Heart left ventricle (tissue), 16 donors: ENCODE measurements at regions not wholly inside any gene's neighbourhood (a gene's known extent, or its start where the extent isn't known, plus 50 kb on each side); places are given as distances from the start of the nearest gene placed in this dataset.
A peak's percentile ranks its signal among the peaks of the same experiment; 100 is the strongest.

ENCODE experiments used
- ATAC-seq, 4 donors: fragments of 200-7000 bp; cut with Tn5 transposase; one replicate each; pipeline ENCODE4 v1.9.1; 2020 to 2022; ENCODE audit warnings: moderate library complexity in 4 of 4, mild to moderate bottlenecking in 3 of 4, moderate number of reproducible peaks in 1 of 4
- DNase-seq, 5 donors: peaks; one replicate each; pipeline ENCODE4 v3.0.0-alpha.2; 2020
- H3K27ac ChIP-seq, 12 donors: fragments of 200-600 bp; sonication (generic) in 4 of 12; one replicate each; pipeline versions ENCODE4 v1.5.0 to v1.8.0; 2016 to 2022; ENCODE audit warnings: mild to moderate bottlenecking in 2 of 12
- H3K27me3 ChIP-seq, 9 donors: fragments of 200-600 bp; sonication (generic) in 2 of 9; one replicate each; pipeline versions ENCODE4 v1.5.1 to v1.8.0; 2016 to 2022; ENCODE audit warnings: mild to moderate bottlenecking in 3 of 9
- H3K36me3 ChIP-seq, 9 donors: fragments of 200-600 bp; sonication (generic) in 2 of 9; one replicate each; pipeline versions ENCODE4 v1.5.0 to v1.8.0; 2018 to 2022; ENCODE audit warnings: mild to moderate bottlenecking in 2 of 9
- H3K4me1 ChIP-seq, 12 donors: fragments of 200-600 bp; sonication (generic) in 4 of 12; one replicate each; pipeline versions ENCODE4 v1.5.0 to v1.8.0; 2016 to 2022; ENCODE audit warnings: mild to moderate bottlenecking in 3 of 12
- H3K4me3 ChIP-seq, 12 donors: fragments of 200-600 bp; sonication (generic) in 4 of 12; one replicate each; pipeline versions ENCODE4 v1.5.0 to v1.8.0; 2017 to 2022; ENCODE audit warnings: mild to moderate bottlenecking in 9 of 12, moderate library complexity in 4 of 12
- H3K9me3 ChIP-seq, 12 donors: fragments of 200-600 bp; sonication (generic) in 4 of 12; one replicate each; pipeline versions ENCODE4 v1.5.0 to v1.8.0; 2016 to 2022; ENCODE audit warnings: mild to moderate bottlenecking in 1 of 12
- POLR2A ChIP-seq, 2 donors: fragments of 450-650 bp; IDR thresholded peaks; one replicate each; pipeline ENCODE4 v1.6.1; 2017; ENCODE audit warnings: antibody characterized with exemption in 2 of 2, mild to moderate bottlenecking in 2 of 2, moderate library complexity in 2 of 2
- WGBS, 4 donors: extraction: QIAGEN DNeasy Blood & Tissue Kit in 2 of 4; methylation state at CpG; one replicate each; pipeline versions ENCODE4 v1.1.5 to v1.1.7; 2013 to 2018; 5-methylcytosine and 5-hydroxymethylcytosine counted together
- intact Hi-C, 10 donors: fragments of 100-400 bp; cut with DNase I; formaldehyde crosslinking; loops; one replicate each; pipeline versions ENCODE4 v1.11.1 to v1.14.2; 2022
- TF ChIP-seq, protein P1 (sequence below), 12 donors: fragments of 200-600 bp; sonication (generic) in 4 of 12; IDR thresholded peaks; one replicate each; pipeline versions ENCODE4 v1.5.0 to v1.8.0; 2018 to 2022; ENCODE audit warnings: antibody characterized with exemption in 12 of 12, mild to moderate bottlenecking in 5 of 12
- donor health status: ischemic (EF 13 %, LVEDD 7.1; RV severe dilation, severe dysfunction).
- donor health status: healthy with polysubstance abuse.
- donor health status: DM: no; HTN: yes; CAD: no.
- donor health status: DM: no; HTN: no; CAD: no.
- donor health status: ischemic (EF 25% LVEDD 6.9; RV normal size, moderate dysfunction).
- donor health status: ischemic (EF 25% LVEDD 5.7; RV mildly dilated, moderate dysfunction).
- donor health status: healthy.
- donor health status: DM: yes; HTN: yes; CAD: no.
- donor health status: ischemic (EF 35%, LVEDD 5.7; RV mildly dilated, moderate dysfunction).
- donor health status: nonischemic (EF 11% LVEDD 7.7; RV severe dilation, severe dysfunction).
- donor health status: DM: yes; HTN: yes; CAD: no.
- donor health status: PGD.
- donor health status: ischemic (EF 29% LVEDD 5.4; RV normal size, mild dysfunction).
- donor health status: nonischemic (EF 23%, LVEDD 6.1; RV moderate dilation, normal function).

DNA sequence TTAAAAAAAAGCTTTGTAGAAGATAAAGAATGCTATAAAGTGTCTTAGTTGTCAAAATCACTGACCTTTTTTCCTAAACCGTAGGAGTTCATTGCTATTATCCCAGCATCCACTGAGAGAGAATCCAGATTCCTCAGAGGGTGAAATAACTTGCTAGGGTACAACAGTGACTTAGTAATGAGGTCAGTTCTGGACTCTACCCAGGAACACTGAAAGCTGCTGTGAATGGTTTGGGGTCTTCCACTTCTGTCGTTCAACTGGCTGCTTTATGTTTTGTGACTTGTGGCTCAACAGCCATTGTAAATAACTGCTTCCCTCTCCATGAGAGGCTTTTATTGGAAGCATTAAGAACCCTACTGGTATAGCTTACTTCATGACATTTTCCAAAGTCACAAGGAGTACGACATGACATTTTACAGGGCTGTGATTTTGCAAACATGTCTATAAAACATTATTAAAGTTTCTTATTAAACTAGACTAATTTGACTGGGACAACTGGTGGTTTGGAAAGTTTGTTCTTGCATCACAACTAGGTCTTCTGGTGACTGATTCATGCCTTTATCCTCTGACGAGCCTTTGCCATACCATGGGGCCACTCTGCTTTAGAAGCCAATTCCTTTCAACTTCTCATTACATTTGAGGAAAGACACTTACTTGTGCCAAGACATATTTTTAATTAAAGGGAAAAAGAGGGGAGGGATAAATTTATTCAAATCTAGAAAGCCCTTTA lies 92.2 kb upstream of the CDH11 start:
- no peaks in the 10 kb centered on the region for H3K36me3 ChIP-seq
- H3K27me3 ChIP-seq, result peaks cover 0 to 3% (median 0%) of the 10 kb centered on the region in 9 donors
- no peak for DNase-seq
- no peak overlapping the region for H3K27ac ChIP-seq
- ATAC-seq, result no peak
- WGBS, 4 donors, result 68 to 78% (median 70%) methylated on average over 4 of the region's 4 CpGs
- no peak for TF ChIP-seq POLR2A (IDR thresholded peaks at IDR 0.05)
- TF ChIP-seq, protein P1, sequence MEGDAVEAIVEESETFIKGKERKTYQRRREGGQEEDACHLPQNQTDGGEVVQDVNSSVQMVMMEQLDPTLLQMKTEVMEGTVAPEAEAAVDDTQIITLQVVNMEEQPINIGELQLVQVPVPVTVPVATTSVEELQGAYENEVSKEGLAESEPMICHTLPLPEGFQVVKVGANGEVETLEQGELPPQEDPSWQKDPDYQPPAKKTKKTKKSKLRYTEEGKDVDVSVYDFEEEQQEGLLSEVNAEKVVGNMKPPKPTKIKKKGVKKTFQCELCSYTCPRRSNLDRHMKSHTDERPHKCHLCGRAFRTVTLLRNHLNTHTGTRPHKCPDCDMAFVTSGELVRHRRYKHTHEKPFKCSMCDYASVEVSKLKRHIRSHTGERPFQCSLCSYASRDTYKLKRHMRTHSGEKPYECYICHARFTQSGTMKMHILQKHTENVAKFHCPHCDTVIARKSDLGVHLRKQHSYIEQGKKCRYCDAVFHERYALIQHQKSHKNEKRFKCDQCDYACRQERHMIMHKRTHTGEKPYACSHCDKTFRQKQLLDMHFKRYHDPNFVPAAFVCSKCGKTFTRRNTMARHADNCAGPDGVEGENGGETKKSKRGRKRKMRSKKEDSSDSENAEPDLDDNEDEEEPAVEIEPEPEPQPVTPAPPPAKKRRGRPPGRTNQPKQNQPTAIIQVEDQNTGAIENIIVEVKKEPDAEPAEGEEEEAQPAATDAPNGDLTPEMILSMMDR (IDR thresholded peaks at IDR 0.05), result no peak
- H3K9me3 ChIP-seq, result no peaks in the 10 kb centered on the region
- no peak overlapping the region for H3K4me3 ChIP-seq
- intact Hi-C loops, result no loop called here
- H3K4me1 ChIP-seq, result no peaks in the 10 kb centered on the region

DNA sequence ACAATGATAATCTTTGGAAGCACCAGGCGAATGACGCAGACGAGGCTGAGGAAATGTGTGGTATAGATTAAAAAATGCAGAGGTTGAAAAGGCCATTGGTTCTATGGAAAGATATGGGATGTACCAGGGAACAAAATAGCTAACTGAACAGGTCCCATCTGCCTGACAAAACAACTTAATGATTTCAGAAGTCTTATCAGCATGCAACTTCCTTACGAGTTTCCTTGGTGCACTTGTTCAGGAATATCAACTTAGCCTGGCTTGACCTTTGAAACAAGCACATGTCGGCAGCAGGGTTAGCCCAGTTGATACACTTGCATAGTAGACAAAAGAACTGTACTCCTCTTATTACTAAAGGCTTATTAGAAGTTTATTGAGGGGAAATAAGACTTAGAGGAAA lies 90.9 kb upstream of the CDH11 start:
- DNase-seq (no peak), ATAC-seq (no peak)
- H3K4me3 ChIP-seq, result no peak overlapping the region
- TF ChIP-seq POLR2A (IDR thresholded peaks at IDR 0.05), result no peak
- no peaks in the 10 kb centered on the region for H3K36me3 ChIP-seq
- peaks cover 0 to 3% (median 0%) of the 10 kb centered on the region in 9 donors for H3K27me3 ChIP-seq
- H3K9me3 ChIP-seq, result no peaks in the 10 kb centered on the region
- WGBS, 4 donors, result 61 to 70% (median 68%) methylated on average over 5 of the region's 5 CpGs
- H3K27ac ChIP-seq, result no peak overlapping the region
- no peaks in the 10 kb centered on the region for H3K4me1 ChIP-seq
- intact Hi-C loops, result no loop called here

DNA sequence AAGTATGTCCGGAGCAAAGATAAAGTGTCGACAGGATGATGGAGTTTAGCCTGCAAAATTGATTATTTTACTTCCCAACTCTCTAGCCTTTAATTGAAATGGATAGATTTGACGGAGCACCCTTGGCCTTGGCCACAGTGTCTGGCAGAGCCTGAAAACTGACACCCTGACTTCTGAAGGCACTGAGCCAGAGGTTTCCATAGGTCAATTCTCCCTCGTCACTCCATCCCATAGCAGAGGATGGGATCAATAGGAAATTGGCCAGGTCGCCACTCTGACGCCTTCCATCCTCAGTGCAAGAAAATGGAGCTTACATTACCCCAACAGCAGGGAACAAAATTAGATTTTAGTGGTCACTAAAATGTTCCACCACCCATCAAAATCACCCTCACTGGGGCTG lies 90.4 kb upstream of the CDH11 start:
- DNase-seq, result no peak
- intact Hi-C loops, result no loop called here
- Histone ChIP-seq H3K36me3 (no peaks in the 10 kb centered on the region), H3K27ac (no peak overlapping the region), H3K4me1 (no peaks in the 10 kb centered on the region), H3K27me3 (peaks cover 0 to 3% (median 0%) of the 10 kb centered on the region in 9 donors), H3K4me3 (no peak overlapping the region), H3K9me3 (no peaks in the 10 kb centered on the region)
- no peak for ATAC-seq
- TF ChIP-seq, protein P1 (IDR thresholded peaks at IDR 0.05), result no peak
- TF ChIP-seq POLR2A (IDR thresholded peaks at IDR 0.05), result no peak
- 68 to 79% (median 70%) methylated on average over 6 of the region's 6 CpGs for WGBS, 4 donors

DNA sequence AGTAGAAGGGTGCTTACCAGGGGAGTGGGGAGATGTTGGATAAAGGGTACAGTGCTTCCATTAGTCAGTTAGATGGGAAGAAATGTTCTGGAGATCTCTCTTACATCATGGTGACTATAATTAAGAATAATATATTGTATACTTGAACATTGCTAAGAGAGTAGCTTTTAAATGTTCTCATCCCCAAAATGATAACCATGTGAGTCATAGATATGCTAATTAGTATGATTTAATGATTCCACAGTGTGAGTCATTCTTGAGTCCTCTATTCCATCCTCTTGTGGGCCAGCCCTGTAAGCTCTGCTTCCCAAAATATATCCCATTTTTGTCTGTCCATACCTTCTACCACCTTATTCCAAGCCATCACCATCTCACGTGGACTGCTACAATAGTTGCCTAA lies 80.6 kb upstream of the CDH11 start:
- H3K9me3 ChIP-seq, result no peaks in the 10 kb centered on the region
- TF ChIP-seq, protein P1 (IDR thresholded peaks at IDR 0.05), result no peak
- TF ChIP-seq POLR2A (IDR thresholded peaks at IDR 0.05), result no peak
- ATAC-seq (no peak), DNase-seq (no peak)
- no peak overlapping the region for H3K4me3 ChIP-seq
- no peaks in the 10 kb centered on the region for H3K27me3 ChIP-seq
- 86 to 97% (median 93%) methylated on average over 1 of the region's 1 CpG for WGBS, 4 donors
- H3K27ac ChIP-seq, result no peak overlapping the region
- H3K36me3 ChIP-seq, result no peaks in the 10 kb centered on the region
- no peaks in the 10 kb centered on the region for H3K4me1 ChIP-seq
- intact Hi-C loops, result no loop called here

DNA sequence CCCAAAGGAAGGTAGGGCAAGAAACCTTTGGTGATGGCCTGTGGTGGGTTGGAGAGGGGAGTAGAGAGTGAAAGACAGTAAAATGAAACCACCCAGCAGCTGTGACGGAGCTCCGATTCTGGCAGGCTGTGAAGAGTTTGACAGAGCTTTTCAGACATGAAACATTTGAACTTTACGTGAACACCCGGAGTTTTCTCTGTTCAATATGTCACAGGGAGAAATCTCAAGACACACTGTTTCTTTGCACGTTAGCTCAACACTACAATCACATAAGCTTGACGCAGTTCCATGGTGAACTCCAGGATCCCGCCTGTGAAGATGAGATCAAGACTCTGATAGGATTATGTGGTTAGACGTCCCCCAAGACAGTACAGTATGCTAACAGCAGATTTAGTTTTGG lies 79.6 kb upstream of the CDH11 start:
- Histone ChIP-seq H3K4me3 (peak overlapping the region in 3 of 12 donors; percentile 8 to 28 (median 14)), H3K27ac (no peak overlapping the region), H3K9me3 (no peaks in the 10 kb centered on the region), H3K4me1 (no peaks in the 10 kb centered on the region), H3K36me3 (no peaks in the 10 kb centered on the region), H3K27me3 (no peaks in the 10 kb centered on the region)
- no peak for TF ChIP-seq POLR2A (IDR thresholded peaks at IDR 0.05)
- TF ChIP-seq, protein P1 (IDR thresholded peaks at IDR 0.05), result no peak
- intact Hi-C loops, result no loop called here
- 72 to 85% (median 78%) methylated on average over 8 of the region's 8 CpGs for WGBS, 4 donors
- no peak for ATAC-seq
- no peak for DNase-seq
